ENCODE measurements at regions not wholly inside any gene's neighbourhood (a gene's known extent, or its start where the extent isn't known, plus 50 kb on each side); places are given as distances from the start of the nearest gene placed in this dataset.

GRCh38 chr10:126738001-126738400, 67.5 kb upstream of the C10orf90 start:
- H3K9me3 ChIP-seq (ENCODE audit: control insufficient read depth in 2 of 3, insufficient read depth in 1 of 3, low read length in 3 of 3) = no peaks in the 10 kb centered on the region
- no peak overlapping the region for H3K27ac ChIP-seq (ENCODE audit: low read depth in 2 of 2, low read length in 2 of 2)
- no peak for TF ChIP-seq CTCF (IDR thresholded peaks at IDR 0.05; ENCODE audit: borderline replicate concordance, extremely low read depth, insufficient read depth)
- no peak for DNase-seq
- H3K36me3 ChIP-seq (ENCODE audit: control insufficient read depth in 2 of 3, insufficient read depth in 3 of 3, low read length in 3 of 3) = no peaks in the 10 kb centered on the region
- H3K4me1 ChIP-seq (ENCODE audit: control insufficient read depth in 2 of 3, insufficient read depth in 2 of 3, low read depth in 1 of 3, low read length in 3 of 3) = no peaks in the 10 kb centered on the region
- no peaks in the 10 kb centered on the region for H3K27me3 ChIP-seq (ENCODE audit: control insufficient read depth, insufficient read depth, low read length)
- H3K4me3 ChIP-seq (ENCODE audit: low read length in 3 of 3) = no peak overlapping the region
- H3K9ac ChIP-seq (ENCODE audit: low read length in 3 of 3) = no peak overlapping the region
- intact Hi-C loops (cut with DNase I) = no loop called here
- FAIRE-seq = no peak

DNA sequence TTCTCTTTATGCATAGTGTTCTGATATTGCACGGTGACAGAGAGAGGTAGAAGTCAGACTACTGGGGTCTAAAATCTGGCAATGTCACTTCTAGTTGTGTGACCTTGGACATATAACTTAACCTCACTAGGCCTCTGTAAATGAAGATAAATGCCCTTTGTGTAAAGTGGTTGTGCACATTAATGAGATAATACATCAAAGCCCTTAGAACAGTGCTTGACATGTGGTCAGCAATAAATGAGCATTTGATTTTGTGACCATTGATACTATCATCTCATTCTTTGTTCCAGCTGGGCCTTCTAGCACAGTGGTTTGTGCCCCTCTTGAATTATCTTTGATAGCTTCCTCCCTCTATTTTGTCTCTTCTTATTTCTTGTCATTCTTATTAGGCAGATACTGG, 74.1 kb upstream of the C10orf90 start:
- Histone ChIP-seq H3K27me3 (ENCODE audit: control insufficient read depth, insufficient read depth, low read length) (no peaks in the 10 kb centered on the region), H3K9ac (ENCODE audit: low read length in 3 of 3) (no peak overlapping the region), H3K4me3 (ENCODE audit: low read length in 3 of 3) (no peak overlapping the region), H3K27ac (ENCODE audit: low read depth in 2 of 2, low read length in 2 of 2) (no peak overlapping the region), H3K4me1 (ENCODE audit: control insufficient read depth in 2 of 3, insufficient read depth in 2 of 3, low read depth in 1 of 3, low read length in 3 of 3) (no peaks in the 10 kb centered on the region), H3K36me3 (ENCODE audit: control insufficient read depth in 2 of 3, insufficient read depth in 3 of 3, low read length in 3 of 3) (no peaks in the 10 kb centered on the region), H3K9me3 (ENCODE audit: control insufficient read depth in 2 of 3, insufficient read depth in 1 of 3, low read length in 3 of 3) (no peaks in the 10 kb centered on the region)
- intact Hi-C loops (cut with DNase I) = no loop called here
- no peak for DNase-seq
- TF ChIP-seq CTCF (IDR thresholded peaks at IDR 0.05; ENCODE audit: borderline replicate concordance, extremely low read depth, insufficient read depth) = no peak
- no peak for FAIRE-seq

DNA sequence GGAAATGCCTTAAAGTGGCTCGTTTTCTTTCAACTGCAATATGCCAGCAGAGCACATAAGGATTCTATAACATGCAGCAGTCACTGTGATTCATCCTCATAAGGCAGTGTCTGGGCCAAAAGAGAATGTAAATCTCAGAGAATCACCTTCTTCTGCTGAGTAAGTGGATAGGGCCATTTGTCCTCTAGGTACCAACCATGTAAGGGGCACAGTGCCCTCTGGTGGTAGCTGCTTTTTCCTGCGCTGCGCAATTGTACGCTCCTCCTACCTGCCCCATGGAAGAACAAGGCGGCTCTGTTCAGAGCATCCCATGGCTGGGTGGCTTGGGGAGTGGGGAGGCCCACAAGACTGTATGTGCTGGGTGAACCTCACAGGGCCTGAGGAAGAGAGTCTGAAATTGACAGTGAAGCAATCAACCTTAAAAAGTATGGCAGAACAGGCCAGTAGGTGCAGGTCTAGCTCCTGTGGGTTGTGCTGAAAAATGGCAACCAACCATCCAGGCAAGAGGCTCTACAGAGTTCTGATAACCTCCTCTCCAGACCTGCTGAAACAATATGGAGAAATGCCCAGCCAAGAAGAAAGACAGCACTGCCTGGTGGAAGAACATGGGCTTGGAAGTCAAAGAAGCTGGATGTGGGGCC, 78.6 kb upstream of the C10orf90 start:
- H3K9me3 ChIP-seq (ENCODE audit: control insufficient read depth in 2 of 3, insufficient read depth in 1 of 3, low read length in 3 of 3) = no peaks in the 10 kb centered on the region
- no peaks in the 10 kb centered on the region for H3K36me3 ChIP-seq (ENCODE audit: control insufficient read depth in 2 of 3, insufficient read depth in 3 of 3, low read length in 3 of 3)
- no peaks in the 10 kb centered on the region for H3K27me3 ChIP-seq (ENCODE audit: control insufficient read depth, insufficient read depth, low read length)
- no peak overlapping the region for H3K9ac ChIP-seq (ENCODE audit: low read length in 3 of 3)
- H3K27ac ChIP-seq (ENCODE audit: low read depth in 2 of 2, low read length in 2 of 2) = no peak overlapping the region
- no peak overlapping the region for H3K4me3 ChIP-seq (ENCODE audit: low read length in 3 of 3)
- no peak for FAIRE-seq
- DNase-seq = peak; percentile 78 to 87 (median 83)
- intact Hi-C loops (cut with DNase I) = no loop called here
- no peaks in the 10 kb centered on the region for H3K4me1 ChIP-seq (ENCODE audit: control insufficient read depth in 2 of 3, insufficient read depth in 2 of 3, low read depth in 1 of 3, low read length in 3 of 3)
- peak; percentile 65 for TF ChIP-seq CTCF (IDR thresholded peaks at IDR 0.05; ENCODE audit: borderline replicate concordance, extremely low read depth, insufficient read depth)

DNA sequence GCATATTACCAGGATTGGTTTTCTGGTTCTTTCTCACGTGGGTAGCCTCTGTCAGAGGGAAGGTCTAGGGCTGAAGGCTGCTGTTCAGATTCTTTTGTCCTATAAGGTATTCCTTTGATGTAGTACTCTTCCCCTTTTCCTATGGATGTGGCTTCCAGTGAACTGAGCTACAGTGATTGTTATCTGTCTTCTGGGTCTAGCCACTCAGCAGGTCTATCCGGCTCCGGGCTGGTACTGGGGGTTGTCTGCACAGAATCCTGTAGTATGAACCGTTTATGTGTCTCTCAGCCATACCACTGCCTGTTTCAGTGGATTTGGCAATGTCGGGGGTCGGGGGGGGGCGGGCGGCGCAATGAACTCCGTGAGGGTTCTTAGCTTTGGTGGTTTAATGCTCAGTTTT, 84.5 kb upstream of the C10orf90 start:
- intact Hi-C loops (cut with DNase I) = no loop called here
- H3K9ac ChIP-seq (ENCODE audit: low read length in 3 of 3) = no peak overlapping the region
- no peak for FAIRE-seq

More for the DNA sequence above, 84.5 kb upstream of the C10orf90 start:
- H3K36me3 ChIP-seq (ENCODE audit: control insufficient read depth in 2 of 3, insufficient read depth in 3 of 3, low read length in 3 of 3) = no peaks in the 10 kb centered on the region
- DNase-seq = no peak
- no peak overlapping the region for H3K4me3 ChIP-seq (ENCODE audit: low read length in 3 of 3)
- peaks cover 0 to 6% (median 3%) of the 10 kb centered on the region in 3 donors for H3K9me3 ChIP-seq (ENCODE audit: control insufficient read depth in 2 of 3, insufficient read depth in 1 of 3, low read length in 3 of 3)
- no peak for TF ChIP-seq CTCF (IDR thresholded peaks at IDR 0.05; ENCODE audit: borderline replicate concordance, extremely low read depth, insufficient read depth)
- H3K4me1 ChIP-seq (ENCODE audit: control insufficient read depth in 2 of 3, insufficient read depth in 2 of 3, low read depth in 1 of 3, low read length in 3 of 3) = no peaks in the 10 kb centered on the region
- no peaks in the 10 kb centered on the region for H3K27me3 ChIP-seq (ENCODE audit: control insufficient read depth, insufficient read depth, low read length)
- no peak overlapping the region for H3K27ac ChIP-seq (ENCODE audit: low read depth in 2 of 2, low read length in 2 of 2)
